Effector memory CD4-positive, alpha-beta T cell (primary cell): ENCODE measurements at regions not wholly inside any gene's neighbourhood (a gene's known extent, or its start where the extent isn't known, plus 50 kb on each side); places are given as distances from the start of the nearest gene placed in this dataset.

Source experiments
- DNase-seq, 3 donors: peaks; one replicate each; pipeline ENCODE4 v3.0.0-alpha.2; 2020
- H3K27ac ChIP-seq: 2 replicates; pipeline ENCODE4 v1.7.0; 2013; ENCODE audit warnings: mild to moderate bottlenecking, low read length, moderate library complexity; ENCODE audit not compliant: insufficient read depth, poor library complexity, severe bottlenecking
- H3K27me3 ChIP-seq: replicated peaks from 2 replicates; pipeline ENCODE4 v1.7.0; 2013; ENCODE audit warnings: mild to moderate bottlenecking, low read length; ENCODE audit not compliant: insufficient read depth, control insufficient read depth, poor library complexity, severe bottlenecking
- H3K36me3 ChIP-seq: 2 replicates; pipeline ENCODE4 v1.7.0; 2013; ENCODE audit warnings: mild to moderate bottlenecking, low read length, moderate library complexity; ENCODE audit not compliant: control insufficient read depth, insufficient read depth
- H3K4me1 ChIP-seq: 2 replicates; pipeline ENCODE4 v1.7.0; 2013; ENCODE audit warnings: low read length, mild to moderate bottlenecking; ENCODE audit not compliant: control insufficient read depth, insufficient read depth, poor library complexity, severe bottlenecking
- H3K4me3 ChIP-seq: 2 replicates; pipeline ENCODE4 v1.7.0; 2013; ENCODE audit warnings: low read length, low read depth, mild to moderate bottlenecking; ENCODE audit not compliant: insufficient read depth, poor library complexity, severe bottlenecking
- H3K9me3 ChIP-seq: 2 replicates; pipeline ENCODE4 v1.7.0; 2013; ENCODE audit warnings: mild to moderate bottlenecking, low read length, moderate library complexity; ENCODE audit not compliant: control insufficient read depth

GRCh38 chr11:127194521-127194920 lies 194.0 kb upstream of the KIRREL3 start:
- H3K4me1 ChIP-seq, result no peaks in the 10 kb centered on the region
- no peak for DNase-seq

GRCh38 chr11:127193950-127194349 lies 193.4 kb upstream of the KIRREL3 start:
- no peak overlapping the region for H3K4me3 ChIP-seq

More at GRCh38 chr11:127194521-127194920, 194.0 kb upstream of the KIRREL3 start:
- H3K4me3 ChIP-seq, result no peak overlapping the region
- no peak overlapping the region for H3K27ac ChIP-seq
- no peaks in the 10 kb centered on the region for H3K36me3 ChIP-seq
- H3K27me3 ChIP-seq, result no peaks in the 10 kb centered on the region
- no peaks in the 10 kb centered on the region for H3K9me3 ChIP-seq

GRCh38 chr11:127191689-127192088 lies 191.1 kb upstream of the KIRREL3 start:
- Histone ChIP-seq H3K36me3 (no peaks in the 10 kb centered on the region), H3K4me1 (no peaks in the 10 kb centered on the region), H3K9me3 (no peaks in the 10 kb centered on the region), H3K27ac (no peak overlapping the region), H3K4me3 (no peak overlapping the region), H3K27me3 (no peaks in the 10 kb centered on the region)
- DNase-seq, result no peak

More at GRCh38 chr11:127193950-127194349, 193.4 kb upstream of the KIRREL3 start:
- H3K27me3 ChIP-seq, result no peaks in the 10 kb centered on the region
- DNase-seq, result no peak
- no peaks in the 10 kb centered on the region for H3K4me1 ChIP-seq
- no peaks in the 10 kb centered on the region for H3K9me3 ChIP-seq
- no peaks in the 10 kb centered on the region for H3K36me3 ChIP-seq
- no peak overlapping the region for H3K27ac ChIP-seq

- Histone ChIP-seq H3K27me3 (no peaks in the 10 kb centered on the region), H3K4me1 (no peaks in the 10 kb centered on the region), H3K9me3 (no peaks in the 10 kb centered on the region), H3K36me3 (no peaks in the 10 kb centered on the region), H3K27ac (no peak overlapping the region), H3K4me3 (no peak overlapping the region)
- DNase-seq, result no peak
These were observed 190.7 kb upstream of the KIRREL3 start for GRCh38 chr11:127191261-127191660.

DNA sequence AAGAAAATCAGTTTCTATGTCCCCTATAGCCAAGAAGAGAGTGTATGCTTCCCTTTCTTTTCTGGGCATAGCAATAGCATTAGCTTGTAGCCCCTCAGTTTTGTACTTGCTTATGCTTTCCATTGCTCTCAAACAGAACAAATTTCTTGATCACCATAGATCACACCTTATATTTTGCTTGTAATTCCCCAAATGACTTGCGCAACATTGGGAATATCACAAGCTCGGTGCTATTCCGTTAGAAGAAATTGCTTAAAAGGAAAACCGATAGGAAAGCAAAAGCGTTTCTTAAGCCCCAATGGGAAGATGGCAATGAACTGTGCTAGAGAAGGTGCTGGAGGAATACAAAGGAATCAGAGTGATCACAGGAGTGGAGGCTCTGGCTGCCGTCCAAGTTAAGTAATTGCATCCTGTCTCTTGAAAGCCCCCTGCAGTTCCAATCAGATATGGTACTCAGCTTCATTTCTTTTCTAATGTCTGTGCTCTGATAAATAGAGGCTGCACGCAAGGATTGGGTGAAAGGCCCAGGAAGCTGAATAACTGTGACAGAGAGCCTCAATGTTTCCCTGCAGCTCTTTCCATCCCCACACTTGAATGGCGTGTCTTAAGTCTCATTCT lies 182.1 kb upstream of the KIRREL3 start:
- Histone ChIP-seq H3K27ac (no peak overlapping the region), H3K9me3 (no peaks in the 10 kb centered on the region), H3K4me3 (no peak overlapping the region), H3K36me3 (no peaks in the 10 kb centered on the region), H3K4me1 (no peaks in the 10 kb centered on the region), H3K27me3 (no peaks in the 10 kb centered on the region)
- no peak for DNase-seq

DNA sequence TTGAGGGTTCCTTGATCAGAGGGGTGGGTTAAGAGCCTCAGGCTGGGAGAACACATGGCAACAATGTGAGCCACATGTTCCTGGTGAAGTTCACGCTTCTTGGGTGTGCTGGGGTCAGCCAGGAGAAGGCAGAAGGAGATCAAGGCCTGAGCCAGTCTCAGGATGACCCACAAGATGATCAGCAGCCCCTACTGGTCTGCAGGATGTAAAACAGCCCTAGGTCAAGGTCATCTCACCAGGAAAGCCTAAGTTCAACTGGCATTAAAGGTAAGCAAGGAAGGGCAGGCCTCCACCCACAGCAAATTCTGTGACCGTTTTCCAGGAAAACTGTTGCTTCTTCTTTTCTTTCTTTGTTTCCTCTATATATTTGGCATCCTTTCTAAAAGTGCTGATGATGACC lies 156.7 kb upstream of the KIRREL3 start:
- H3K36me3 ChIP-seq, result no peaks in the 10 kb centered on the region
- H3K4me3 ChIP-seq, result no peak overlapping the region
- no peak overlapping the region for H3K27ac ChIP-seq
- H3K9me3 ChIP-seq, result no peaks in the 10 kb centered on the region
- H3K27me3 ChIP-seq, result no peaks in the 10 kb centered on the region
- H3K4me1 ChIP-seq, result no peaks in the 10 kb centered on the region
- DNase-seq, result no peak

DNA sequence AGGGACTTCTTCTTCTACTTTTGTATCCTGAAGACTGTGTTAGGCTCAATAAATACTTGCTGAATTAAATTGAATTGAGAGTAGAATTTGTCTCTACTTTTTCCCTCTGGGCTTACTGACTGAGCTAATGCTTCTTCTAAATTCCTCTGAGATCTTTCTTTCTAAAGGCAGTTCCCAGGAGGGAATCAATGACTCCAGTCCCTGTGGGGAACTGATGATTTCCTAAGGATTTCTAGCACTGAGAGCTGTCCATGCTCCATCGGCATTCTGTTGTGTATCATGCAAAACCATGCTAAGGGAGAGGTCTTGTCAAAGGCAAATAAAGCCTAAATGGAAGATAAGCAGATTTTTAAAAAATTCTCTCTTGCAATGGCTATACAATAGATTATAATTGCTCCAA lies 148.8 kb upstream of the KIRREL3 start:
- no peak for DNase-seq
- H3K36me3 ChIP-seq, result no peaks in the 10 kb centered on the region
- H3K27me3 ChIP-seq, result no peaks in the 10 kb centered on the region
- H3K4me3 ChIP-seq, result no peak overlapping the region
- no peak overlapping the region for H3K27ac ChIP-seq
- H3K4me1 ChIP-seq, result no peaks in the 10 kb centered on the region
- H3K9me3 ChIP-seq, result no peaks in the 10 kb centered on the region

- DNase-seq, result no peak
- H3K27me3 ChIP-seq, result no peaks in the 10 kb centered on the region
- H3K4me1 ChIP-seq, result no peaks in the 10 kb centered on the region
- no peak overlapping the region for H3K27ac ChIP-seq
- no peaks in the 10 kb centered on the region for H3K9me3 ChIP-seq
- no peak overlapping the region for H3K4me3 ChIP-seq
- H3K36me3 ChIP-seq, result no peaks in the 10 kb centered on the region
These were observed 142.7 kb upstream of the KIRREL3 start for GRCh38 chr11:127143251-127143650.

GRCh38 chr11:127138613-127139012 lies 138.0 kb upstream of the KIRREL3 start:
- Histone ChIP-seq H3K4me3 (no peak overlapping the region), H3K9me3 (no peaks in the 10 kb centered on the region), H3K36me3 (no peaks in the 10 kb centered on the region), H3K27me3 (no peaks in the 10 kb centered on the region), H3K27ac (no peak overlapping the region), H3K4me1 (no peaks in the 10 kb centered on the region)
- DNase-seq, result no peak

- Histone ChIP-seq H3K4me1 (no peaks in the 10 kb centered on the region), H3K4me3 (no peak overlapping the region), H3K27ac (no peak overlapping the region), H3K9me3 (no peaks in the 10 kb centered on the region), H3K36me3 (no peaks in the 10 kb centered on the region), H3K27me3 (no peaks in the 10 kb centered on the region)
- DNase-seq, result no peak
These were observed 137.3 kb upstream of the KIRREL3 start for GRCh38 chr11:127137771-127138280.
